Sigmoid colon (tissue), 6 donors: ENCODE measurements at regions not wholly inside any gene's neighbourhood (a gene's known extent, or its start where the extent isn't known, plus 50 kb on each side); places are given as distances from the start of the nearest gene placed in this dataset.

Experiments
- DNase-seq: peaks from one replicate; pipeline ENCODE4 v3.0.0-alpha.2; 2019
- H3K27ac ChIP-seq, 4 donors: fragments of 200-600 bp; sonication (generic); one replicate each; pipeline ENCODE4 v1.5.1; 2016 to 2019; ENCODE audit warnings: mild to moderate bottlenecking in 1 of 4
- H3K27me3 ChIP-seq, 3 donors: fragments of 200-600 bp; sonication (generic); one replicate each; pipeline ENCODE4 v1.5.1; 2019; ENCODE audit warnings: mild to moderate bottlenecking in 1 of 3
- H3K36me3 ChIP-seq, 4 donors: fragments of 200-600 bp; sonication (generic); one replicate each; pipeline ENCODE4 v1.5.1; 2016 to 2019
- H3K4me1 ChIP-seq, 4 donors: fragments of 200-600 bp; sonication (generic); one replicate each; pipeline ENCODE4 v1.5.1; 2017 to 2019
- H3K4me3 ChIP-seq, 4 donors: fragments of 200-600 bp; sonication (generic); one replicate each; pipeline ENCODE4 v1.5.1; 2017 to 2019; ENCODE audit warnings: mild to moderate bottlenecking in 2 of 4, moderate library complexity in 1 of 4
- H3K9me3 ChIP-seq, 4 donors: fragments of 200-600 bp in 3 of 4; sonication (generic) in 3 of 4; one replicate each; pipeline versions ENCODE4 v1.5.1 to v1.6.1; 2013 to 2019
- EP300 ChIP-seq, 4 donors: sonication (generic); formaldehyde crosslinking; IDR thresholded peaks; one replicate each; pipeline ENCODE4 v1.6.1; 2017; ENCODE audit warnings: antibody characterized with exemption in 4 of 4
- POLR2A ChIP-seq, 2 donors: fragments of 450-650 bp; IDR thresholded peaks; one replicate each; pipeline ENCODE4 v1.6.1; 2016; ENCODE audit warnings: antibody characterized with exemption in 2 of 2, mild to moderate bottlenecking in 2 of 2, moderate library complexity in 2 of 2
- POLR2AphosphoS5 ChIP-seq, 4 donors: sonication (generic); formaldehyde crosslinking; IDR thresholded peaks; one replicate each; pipeline ENCODE4 v1.6.1; 2017; ENCODE audit warnings: antibody characterized with exemption in 4 of 4
- WGBS, 2 donors: extraction: QIAGEN DNeasy Blood & Tissue Kit; methylation state at CpG; one replicate each; pipeline ENCODE4 v1.1.7; 2013; 5-methylcytosine and 5-hydroxymethylcytosine counted together
- intact Hi-C: fragments of 100-400 bp; cut with DNase I; formaldehyde crosslinking; loops from one replicate; pipeline ENCODE4 v1.15.1; 2023
- TF ChIP-seq, protein P1 (sequence below), 4 experiments: fragments of 450-650 bp in 3 of 4; fragments of 200-600 bp in 1 of 4; IDR thresholded peaks; one replicate each; pipeline ENCODE4 v1.5.1; 2016 to 2019; ENCODE audit warnings: antibody characterized with exemption in 4 of 4, mild to moderate bottlenecking in 3 of 4, moderate library complexity in 2 of 4
- donor health status: healthy with polysubstance abuse.
- donor health status: healthy.

DNA sequence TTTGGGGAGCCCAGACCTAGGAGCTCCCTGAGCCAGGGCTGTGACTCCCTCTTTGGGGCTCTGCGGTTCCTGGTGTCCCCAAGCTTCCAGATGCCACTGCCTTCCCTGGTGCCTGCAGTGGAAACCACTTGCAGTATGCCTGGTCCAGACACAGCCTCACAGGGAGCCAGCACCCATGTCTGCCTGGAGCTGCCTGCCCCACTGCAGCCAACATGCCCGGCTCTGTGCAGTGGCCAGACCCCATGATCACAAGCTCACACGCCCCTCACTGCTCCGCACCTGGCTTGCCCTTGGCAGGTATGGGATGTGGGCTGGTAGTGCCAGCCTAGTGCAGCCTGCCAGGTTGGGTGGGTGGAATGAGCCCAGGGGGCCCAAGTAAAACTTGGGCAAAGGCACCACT is 644.8 kb downstream of the HTR1B start:
- Histone ChIP-seq H3K27me3 (no peaks in the 10 kb centered on the region), H3K4me3 (no peak overlapping the region), H3K9me3 (peaks cover 0 to 2% (median 0%) of the 10 kb centered on the region in 4 donors), H3K4me1 (no peaks in the 10 kb centered on the region), H3K36me3 (no peaks in the 10 kb centered on the region), H3K27ac (no peak overlapping the region)
- TF ChIP-seq POLR2A (IDR thresholded peaks at IDR 0.05) (no peak), POLR2AphosphoS5 (IDR thresholded peaks at IDR 0.05) (no peak), EP300 (IDR thresholded peaks at IDR 0.05) (no peak)
- TF ChIP-seq, protein P1, sequence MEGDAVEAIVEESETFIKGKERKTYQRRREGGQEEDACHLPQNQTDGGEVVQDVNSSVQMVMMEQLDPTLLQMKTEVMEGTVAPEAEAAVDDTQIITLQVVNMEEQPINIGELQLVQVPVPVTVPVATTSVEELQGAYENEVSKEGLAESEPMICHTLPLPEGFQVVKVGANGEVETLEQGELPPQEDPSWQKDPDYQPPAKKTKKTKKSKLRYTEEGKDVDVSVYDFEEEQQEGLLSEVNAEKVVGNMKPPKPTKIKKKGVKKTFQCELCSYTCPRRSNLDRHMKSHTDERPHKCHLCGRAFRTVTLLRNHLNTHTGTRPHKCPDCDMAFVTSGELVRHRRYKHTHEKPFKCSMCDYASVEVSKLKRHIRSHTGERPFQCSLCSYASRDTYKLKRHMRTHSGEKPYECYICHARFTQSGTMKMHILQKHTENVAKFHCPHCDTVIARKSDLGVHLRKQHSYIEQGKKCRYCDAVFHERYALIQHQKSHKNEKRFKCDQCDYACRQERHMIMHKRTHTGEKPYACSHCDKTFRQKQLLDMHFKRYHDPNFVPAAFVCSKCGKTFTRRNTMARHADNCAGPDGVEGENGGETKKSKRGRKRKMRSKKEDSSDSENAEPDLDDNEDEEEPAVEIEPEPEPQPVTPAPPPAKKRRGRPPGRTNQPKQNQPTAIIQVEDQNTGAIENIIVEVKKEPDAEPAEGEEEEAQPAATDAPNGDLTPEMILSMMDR (IDR thresholded peaks at IDR 0.05): no peak
- WGBS, 2 donors: 95% methylated on average over 4 of the region's 4 CpGs
- DNase-seq: no peak
- intact Hi-C loops: no loop called here

DNA sequence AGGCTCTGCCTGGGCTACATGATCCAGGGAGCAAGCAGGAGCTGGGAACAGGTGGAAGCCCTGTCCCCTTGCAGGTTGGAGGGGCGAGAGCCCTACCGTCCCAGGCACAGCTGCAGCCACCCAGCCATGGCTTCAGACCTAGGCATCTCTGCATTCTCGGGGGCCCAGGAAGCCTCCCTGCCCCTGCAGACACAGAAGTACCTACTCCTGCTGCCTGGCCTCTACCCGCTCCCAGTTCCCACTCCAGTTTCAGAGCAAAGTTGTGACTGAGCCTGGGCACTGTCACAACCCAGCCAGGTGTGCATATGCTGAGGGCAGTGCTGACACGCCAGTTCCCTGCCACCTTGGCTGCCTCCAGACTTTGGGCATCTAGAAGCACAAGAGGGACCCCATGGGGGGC is 645.9 kb downstream of the HTR1B start:
- Histone ChIP-seq H3K9me3 (no peaks in the 10 kb centered on the region), H3K27ac (no peak overlapping the region), H3K4me1 (no peaks in the 10 kb centered on the region), H3K4me3 (no peak overlapping the region), H3K27me3 (no peaks in the 10 kb centered on the region), H3K36me3 (no peaks in the 10 kb centered on the region)
- no peak for DNase-seq
- TF ChIP-seq POLR2A (IDR thresholded peaks at IDR 0.05) (no peak), EP300 (IDR thresholded peaks at IDR 0.05) (no peak)
- 85 to 94% methylated on average over 5 of the region's 5 CpGs for WGBS, 2 donors
- intact Hi-C loops: no loop called here

DNA sequence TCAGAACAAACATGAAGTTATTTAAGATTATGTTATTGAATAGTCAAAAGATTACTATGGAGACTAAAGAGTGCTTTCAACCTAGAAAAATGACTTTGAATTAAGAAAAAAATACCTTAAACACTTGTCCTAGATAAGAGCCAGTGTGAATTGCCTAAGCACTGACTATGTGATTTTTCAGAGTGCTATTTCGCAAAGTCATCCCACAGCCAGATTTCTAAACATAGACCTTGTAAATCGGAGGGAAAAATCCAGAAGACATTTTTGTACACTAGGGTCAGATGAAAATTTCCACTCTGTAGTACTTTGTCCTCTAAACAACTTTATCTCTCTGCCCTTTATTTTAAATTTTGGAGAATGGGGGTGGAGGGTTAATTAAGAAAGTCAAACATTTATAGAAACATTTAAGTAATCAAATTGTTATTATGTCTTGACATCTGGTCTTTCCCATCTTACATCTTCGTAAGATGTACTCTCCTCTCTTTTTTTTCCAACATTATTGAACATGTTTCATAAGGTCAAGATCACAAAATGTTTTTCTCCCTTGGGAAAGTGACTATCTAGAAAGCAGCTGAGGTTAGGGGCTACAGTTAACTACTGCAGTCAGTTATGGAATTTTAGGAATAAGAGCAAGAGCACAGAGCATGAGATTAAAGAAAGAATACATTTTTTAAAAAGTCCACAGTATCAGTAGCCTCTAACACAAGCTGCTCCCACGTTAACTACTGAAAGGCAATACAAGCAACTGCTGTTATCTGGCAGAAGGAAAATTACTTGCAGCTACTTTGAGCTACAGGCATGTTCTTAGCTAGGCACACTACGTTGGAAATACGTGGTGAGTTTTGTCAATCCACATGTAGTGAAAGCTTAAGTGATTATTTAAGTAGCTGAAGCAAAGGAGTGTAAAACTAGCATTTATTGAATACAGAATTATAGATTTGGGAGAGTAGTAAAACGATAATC is 648.5 kb downstream of the HTR1B start:
- no peaks in the 10 kb centered on the region for H3K36me3 ChIP-seq
- no peaks in the 10 kb centered on the region for H3K27me3 ChIP-seq
- H3K9me3 ChIP-seq: no peaks in the 10 kb centered on the region
- TF ChIP-seq, protein P1 (IDR thresholded peaks at IDR 0.05): no peak
- no peak for TF ChIP-seq EP300 (IDR thresholded peaks at IDR 0.05)
- no peak for TF ChIP-seq POLR2AphosphoS5 (IDR thresholded peaks at IDR 0.05)
- TF ChIP-seq POLR2A (IDR thresholded peaks at IDR 0.05): no peak
- H3K27ac ChIP-seq: no peak overlapping the region
- H3K4me3 ChIP-seq: no peak overlapping the region
- no peak for DNase-seq
- WGBS, 2 donors: 48 to 61% methylated on average over 7 of the region's 7 CpGs
- no peaks in the 10 kb centered on the region for H3K4me1 ChIP-seq
- intact Hi-C loops: no loop called here

DNA sequence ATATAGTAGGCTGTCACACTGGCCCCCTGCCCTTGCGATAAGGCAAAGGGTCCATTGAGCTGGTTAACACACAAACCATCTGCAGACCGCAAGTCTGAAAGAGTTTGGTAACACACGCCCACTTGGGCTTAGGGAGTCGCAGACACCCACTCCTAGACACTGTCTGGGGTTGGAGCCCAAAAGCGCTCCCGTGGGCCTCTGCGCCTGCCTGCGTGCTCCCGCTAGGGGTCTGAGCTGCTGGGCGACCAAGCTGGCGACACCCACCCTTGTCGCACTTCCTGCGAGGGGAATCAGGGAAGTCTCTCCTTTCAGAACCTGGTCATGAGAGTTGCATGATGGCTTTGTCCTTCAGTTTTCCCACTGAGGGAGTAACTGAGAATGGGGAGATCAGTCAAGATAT is 653.0 kb downstream of the HTR1B start:
- WGBS, 2 donors: 79 to 96% methylated on average over 13 of the region's 13 CpGs
- TF ChIP-seq POLR2A (IDR thresholded peaks at IDR 0.05) (no peak), EP300 (IDR thresholded peaks at IDR 0.05) (no peak), POLR2AphosphoS5 (IDR thresholded peaks at IDR 0.05) (no peak)
- TF ChIP-seq, protein P1 (IDR thresholded peaks at IDR 0.05): no peak
- Histone ChIP-seq H3K36me3 (no peaks in the 10 kb centered on the region), H3K4me3 (no peak overlapping the region), H3K27me3 (no peaks in the 10 kb centered on the region), H3K9me3 (no peaks in the 10 kb centered on the region), H3K4me1 (no peaks in the 10 kb centered on the region), H3K27ac (no peak overlapping the region)
- DNase-seq: no peak
- intact Hi-C loops: no loop called here

DNA sequence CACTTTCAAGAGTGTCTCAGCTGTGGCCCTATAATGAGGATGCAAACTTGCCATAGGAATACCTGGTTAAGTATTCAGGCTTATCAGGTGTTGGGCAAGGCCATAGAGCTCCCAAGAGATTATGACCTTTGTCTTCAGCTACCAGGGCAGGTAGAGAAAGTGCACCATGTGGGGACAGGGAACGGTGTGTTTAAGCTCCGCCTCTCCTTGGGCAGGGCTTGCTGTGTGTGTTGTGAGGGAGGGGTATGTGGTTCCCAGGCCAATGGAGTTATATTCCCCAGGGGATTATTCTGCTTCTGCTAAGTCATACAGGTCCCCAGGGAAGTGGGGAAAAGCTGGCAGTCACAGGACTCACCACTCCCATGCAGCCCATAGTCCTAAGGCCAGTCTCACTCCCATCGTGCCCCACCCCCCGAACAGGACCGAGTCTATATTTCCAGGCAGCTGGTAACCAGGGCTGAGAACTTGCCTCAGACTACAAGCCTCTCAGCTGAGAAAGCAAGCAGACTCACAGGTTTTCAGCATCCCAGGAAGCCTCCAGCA is 660.2 kb downstream of the HTR1B start:
- Histone ChIP-seq H3K4me1 (no peaks in the 10 kb centered on the region), H3K4me3 (no peak overlapping the region), H3K27ac (no peak overlapping the region), H3K36me3 (no peaks in the 10 kb centered on the region), H3K9me3 (no peaks in the 10 kb centered on the region), H3K27me3 (no peaks in the 10 kb centered on the region)
- intact Hi-C loops: no loop called here
- 89 to 91% methylated on average over 5 of the region's 5 CpGs for WGBS, 2 donors
- TF ChIP-seq EP300 (IDR thresholded peaks at IDR 0.05) (no peak), POLR2A (IDR thresholded peaks at IDR 0.05) (no peak), POLR2AphosphoS5 (IDR thresholded peaks at IDR 0.05) (no peak)
- TF ChIP-seq, protein P1 (IDR thresholded peaks at IDR 0.05): no peak
- no peak for DNase-seq
